Sigmoid colon (tissue), 4 donors: ENCODE measurements at regions not wholly inside any gene's neighbourhood (a gene's known extent, or its start where the extent isn't known, plus 50 kb on each side); places are given as distances from the start of the nearest gene placed in this dataset.

Experiments
- CTCF ChIP-seq, 4 experiments: fragments of 450-650 bp in 3 of 4; fragments of 200-600 bp in 1 of 4; IDR thresholded peaks; one replicate each; pipeline ENCODE4 v1.5.1; 2016 to 2019; ENCODE audit warnings: antibody characterized with exemption in 4 of 4, mild to moderate bottlenecking in 3 of 4, moderate library complexity in 2 of 4
- POLR2A ChIP-seq, 2 donors: fragments of 450-650 bp; IDR thresholded peaks; one replicate each; pipeline ENCODE4 v1.6.1; 2016; ENCODE audit warnings: antibody characterized with exemption in 2 of 2, mild to moderate bottlenecking in 2 of 2, moderate library complexity in 2 of 2
- POLR2AphosphoS5 ChIP-seq, 4 donors: sonication (generic); formaldehyde crosslinking; IDR thresholded peaks; one replicate each; pipeline ENCODE4 v1.6.1; 2017; ENCODE audit warnings: antibody characterized with exemption in 4 of 4

DNA sequence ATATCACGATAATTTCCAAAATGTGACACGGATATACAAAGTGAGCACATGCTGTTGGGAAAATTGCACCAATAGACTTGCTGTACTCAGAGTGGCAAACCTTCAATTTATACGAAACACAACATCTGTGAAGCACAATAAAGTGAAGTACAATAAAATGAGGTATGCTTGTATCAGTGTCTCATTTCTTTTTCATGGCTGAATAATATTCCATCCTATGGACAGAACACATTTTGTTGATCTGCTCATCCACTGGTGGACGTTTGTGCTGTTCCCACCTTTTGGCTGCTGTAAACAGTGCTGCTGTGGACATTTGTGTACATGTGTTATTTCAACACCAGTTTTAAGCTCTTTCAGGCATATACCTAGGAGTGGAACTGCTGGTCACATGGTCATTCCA is 78.7 kb upstream of the CCND1 start:
- TF ChIP-seq POLR2AphosphoS5 (IDR thresholded peaks at IDR 0.05), result no peak
- TF ChIP-seq CTCF (IDR thresholded peaks at IDR 0.05), result no peak
- TF ChIP-seq POLR2A (IDR thresholded peaks at IDR 0.05), result no peak
